Panc1 (cell line): ENCODE measurements at regions not wholly inside any gene's neighbourhood (a gene's known extent, or its start where the extent isn't known, plus 50 kb on each side); places are given as distances from the start of the nearest gene placed in this dataset.

Source experiments
- ATAC-seq: fragments of 200-7000 bp; cut with Tn5 transposase; 2 replicates; pipeline ENCODE4 v1.9.1; 2020; ENCODE audit warnings: mild to moderate bottlenecking, moderate library complexity
- BruUV-seq: library from RNA; stranded (reverse); fragments of 400-500 nt; replicated peaks from 2 replicates; lab custom pipeline; 2021; lab: Mats Ljungman, UMichigan
- CTCF ChIA-PET: fragments of 300-600 bp; sonication (Branson Sonifier 250); formaldehyde crosslinking; loops from one replicate; lab custom pipeline; 2022; ENCODE audit warnings: antibody characterized with exemption; lab: Charles Lee
- POLR2A ChIA-PET: fragments of 300-600 bp; sonication (Branson Sonifier 250); formaldehyde crosslinking; loops from one replicate; lab custom pipeline; 2022; ENCODE audit warnings: antibody characterized with exemption; lab: Charles Lee
- DNase-seq: peaks from one replicate; pipeline ENCODE4 v3.0.0-alpha.2; 2010; ENCODE audit warnings: low read depth, low spot score
- H3K27ac ChIP-seq: 2 replicates; pipeline ENCODE4 v1.5.1; 2011; ENCODE audit warnings: mild to moderate bottlenecking, low read length, inconsistent platforms
- H3K27me3 ChIP-seq: fragments of 200-500 bp; sonication (Bioruptor generic); 2 replicates; pipeline ENCODE4 v1.6.0; 2014; ENCODE audit warnings: low read length, inconsistent platforms; ENCODE audit not compliant: control insufficient read depth, insufficient read depth
- H3K36me3 ChIP-seq: fragments of 200-500 bp; sonication (Bioruptor generic); 2 replicates; pipeline ENCODE4 v1.5.1; 2014; ENCODE audit warnings: inconsistent platforms, mild to moderate bottlenecking, low read length, moderate library complexity; ENCODE audit not compliant: control insufficient read depth, insufficient read depth
- H3K4me1 ChIP-seq: 2 replicates; pipeline ENCODE4 v1.5.1; 2011; ENCODE audit warnings: inconsistent platforms, mild to moderate bottlenecking, low read length, moderate library complexity; ENCODE audit not compliant: control insufficient read depth, insufficient read depth
- H3K4me3 ChIP-seq, 2 experiments: 2 replicates each; pipeline ENCODE4 v1.5.1; 2011 to 2012; ENCODE audit warnings: low read depth in 2 of 2, low read length in 2 of 2, mild to moderate bottlenecking in 2 of 2, inconsistent platforms in 1 of 2, moderate library complexity in 1 of 2
- H3K9me3 ChIP-seq: fragments of 200-500 bp; sonication (Bioruptor generic); 2 replicates; pipeline ENCODE4 v1.5.1; 2014; ENCODE audit warnings: low read depth, mild to moderate bottlenecking, inconsistent platforms, low read length, moderate library complexity; ENCODE audit not compliant: control insufficient read depth, insufficient read depth
- POLR2AphosphoS5 ChIP-seq: IDR thresholded peaks from 2 replicates; pipeline ENCODE4 v1.6.1; 2012; ENCODE audit warnings: mild to moderate bottlenecking, low read depth, low read length, moderate library complexity
- SIN3A ChIP-seq: IDR thresholded peaks from 2 replicates; pipeline ENCODE4 v1.6.1; 2012; ENCODE audit warnings: low read depth, mild to moderate bottlenecking, low read length, moderate library complexity, borderline replicate concordance; ENCODE audit not compliant: insufficient read depth
- TCF7L2 ChIP-seq: IDR thresholded peaks from 2 replicates; pipeline ENCODE4 v1.6.1; 2011; ENCODE audit warnings: mild to moderate bottlenecking, low read depth, low read length, inconsistent platforms
- in situ Hi-C: cut with HindIII; loops from 2 replicates; pipeline ENCODE4 v1.10.0; 2016; ENCODE audit warnings: low sequenced_read_pairs, low pct_unique_long_range_greater_than_20kb
- intact Hi-C: fragments of 100-400 bp; cut with micrococcal nuclease; formaldehyde crosslinking; loops from one replicate; pipeline ENCODE4 v1.10.0; 2022; ENCODE audit not compliant: unreplicated experiment
- TF ChIP-seq, protein P1 (sequence below): fragments of 450-650 bp; IDR thresholded peaks from 2 replicates; pipeline ENCODE4 v1.5.1; 2017; ENCODE audit warnings: mild to moderate bottlenecking
- TF ChIP-seq, protein P2 (sequence below), 2 experiments: IDR thresholded peaks; 2 replicates each; pipeline ENCODE4 v1.6.1; 2011 to 2012; ENCODE audit warnings: low read depth in 2 of 2, control low read depth in 1 of 2, low read length in 1 of 2, mild to moderate bottlenecking in 1 of 2, moderate library complexity in 1 of 2; ENCODE audit not compliant: insufficient read depth in 1 of 2

DNA sequence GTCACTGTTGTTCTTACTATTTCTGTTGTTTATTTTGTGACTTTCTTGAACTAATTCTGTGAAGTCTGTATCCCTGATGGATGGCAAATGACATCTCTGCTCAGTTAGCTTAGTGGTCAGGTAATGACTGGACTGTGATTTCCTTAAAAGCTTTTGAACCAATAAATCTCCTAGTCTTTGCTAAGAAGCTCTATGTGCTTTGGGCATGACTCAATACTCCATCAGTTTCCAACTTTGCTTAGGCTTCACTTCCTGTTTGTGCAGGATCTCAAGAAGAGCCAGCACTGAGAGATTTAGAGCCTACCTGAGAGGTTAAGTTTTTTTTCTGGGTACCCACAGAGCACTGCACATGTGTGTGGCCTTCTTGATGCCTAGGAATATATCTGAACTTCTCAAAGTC, 329.7 kb upstream of the HTR2A start:
- POLR2A ChIA-PET, result no interaction called here
- CTCF ChIA-PET, result no interaction called here
- TF ChIP-seq, protein P1, sequence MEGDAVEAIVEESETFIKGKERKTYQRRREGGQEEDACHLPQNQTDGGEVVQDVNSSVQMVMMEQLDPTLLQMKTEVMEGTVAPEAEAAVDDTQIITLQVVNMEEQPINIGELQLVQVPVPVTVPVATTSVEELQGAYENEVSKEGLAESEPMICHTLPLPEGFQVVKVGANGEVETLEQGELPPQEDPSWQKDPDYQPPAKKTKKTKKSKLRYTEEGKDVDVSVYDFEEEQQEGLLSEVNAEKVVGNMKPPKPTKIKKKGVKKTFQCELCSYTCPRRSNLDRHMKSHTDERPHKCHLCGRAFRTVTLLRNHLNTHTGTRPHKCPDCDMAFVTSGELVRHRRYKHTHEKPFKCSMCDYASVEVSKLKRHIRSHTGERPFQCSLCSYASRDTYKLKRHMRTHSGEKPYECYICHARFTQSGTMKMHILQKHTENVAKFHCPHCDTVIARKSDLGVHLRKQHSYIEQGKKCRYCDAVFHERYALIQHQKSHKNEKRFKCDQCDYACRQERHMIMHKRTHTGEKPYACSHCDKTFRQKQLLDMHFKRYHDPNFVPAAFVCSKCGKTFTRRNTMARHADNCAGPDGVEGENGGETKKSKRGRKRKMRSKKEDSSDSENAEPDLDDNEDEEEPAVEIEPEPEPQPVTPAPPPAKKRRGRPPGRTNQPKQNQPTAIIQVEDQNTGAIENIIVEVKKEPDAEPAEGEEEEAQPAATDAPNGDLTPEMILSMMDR, result no peak
- TF ChIP-seq SIN3A, result no peak
- no peak for TF ChIP-seq POLR2AphosphoS5
- TF ChIP-seq, protein P2, sequence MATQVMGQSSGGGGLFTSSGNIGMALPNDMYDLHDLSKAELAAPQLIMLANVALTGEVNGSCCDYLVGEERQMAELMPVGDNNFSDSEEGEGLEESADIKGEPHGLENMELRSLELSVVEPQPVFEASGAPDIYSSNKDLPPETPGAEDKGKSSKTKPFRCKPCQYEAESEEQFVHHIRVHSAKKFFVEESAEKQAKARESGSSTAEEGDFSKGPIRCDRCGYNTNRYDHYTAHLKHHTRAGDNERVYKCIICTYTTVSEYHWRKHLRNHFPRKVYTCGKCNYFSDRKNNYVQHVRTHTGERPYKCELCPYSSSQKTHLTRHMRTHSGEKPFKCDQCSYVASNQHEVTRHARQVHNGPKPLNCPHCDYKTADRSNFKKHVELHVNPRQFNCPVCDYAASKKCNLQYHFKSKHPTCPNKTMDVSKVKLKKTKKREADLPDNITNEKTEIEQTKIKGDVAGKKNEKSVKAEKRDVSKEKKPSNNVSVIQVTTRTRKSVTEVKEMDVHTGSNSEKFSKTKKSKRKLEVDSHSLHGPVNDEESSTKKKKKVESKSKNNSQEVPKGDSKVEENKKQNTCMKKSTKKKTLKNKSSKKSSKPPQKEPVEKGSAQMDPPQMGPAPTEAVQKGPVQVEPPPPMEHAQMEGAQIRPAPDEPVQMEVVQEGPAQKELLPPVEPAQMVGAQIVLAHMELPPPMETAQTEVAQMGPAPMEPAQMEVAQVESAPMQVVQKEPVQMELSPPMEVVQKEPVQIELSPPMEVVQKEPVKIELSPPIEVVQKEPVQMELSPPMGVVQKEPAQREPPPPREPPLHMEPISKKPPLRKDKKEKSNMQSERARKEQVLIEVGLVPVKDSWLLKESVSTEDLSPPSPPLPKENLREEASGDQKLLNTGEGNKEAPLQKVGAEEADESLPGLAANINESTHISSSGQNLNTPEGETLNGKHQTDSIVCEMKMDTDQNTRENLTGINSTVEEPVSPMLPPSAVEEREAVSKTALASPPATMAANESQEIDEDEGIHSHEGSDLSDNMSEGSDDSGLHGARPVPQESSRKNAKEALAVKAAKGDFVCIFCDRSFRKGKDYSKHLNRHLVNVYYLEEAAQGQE (IDR thresholded peaks at IDR 0.05; ENCODE audit: insufficient read depth in 1 of 2, low read depth in 2 of 2, low read length in 1 of 2), result no peak
- TF ChIP-seq TCF7L2, result no peak
- ATAC-seq (no peak), DNase-seq (no peak)
- peaks cover 3% of the 10 kb centered on the region; the same call in 1 of the 2 replicates for H3K9me3 ChIP-seq
- intact Hi-C loops, result no loop called here
- in situ Hi-C loops, result no loop called here
- no peaks in the 10 kb centered on the region for H3K27me3 ChIP-seq
- H3K4me3 ChIP-seq, result no peak overlapping the region
- BruUV-seq, result no TSS peak
- no peak overlapping the region for H3K27ac ChIP-seq
- H3K36me3 ChIP-seq, result no peaks in the 10 kb centered on the region
- H3K4me1 ChIP-seq, result no peaks in the 10 kb centered on the region

DNA sequence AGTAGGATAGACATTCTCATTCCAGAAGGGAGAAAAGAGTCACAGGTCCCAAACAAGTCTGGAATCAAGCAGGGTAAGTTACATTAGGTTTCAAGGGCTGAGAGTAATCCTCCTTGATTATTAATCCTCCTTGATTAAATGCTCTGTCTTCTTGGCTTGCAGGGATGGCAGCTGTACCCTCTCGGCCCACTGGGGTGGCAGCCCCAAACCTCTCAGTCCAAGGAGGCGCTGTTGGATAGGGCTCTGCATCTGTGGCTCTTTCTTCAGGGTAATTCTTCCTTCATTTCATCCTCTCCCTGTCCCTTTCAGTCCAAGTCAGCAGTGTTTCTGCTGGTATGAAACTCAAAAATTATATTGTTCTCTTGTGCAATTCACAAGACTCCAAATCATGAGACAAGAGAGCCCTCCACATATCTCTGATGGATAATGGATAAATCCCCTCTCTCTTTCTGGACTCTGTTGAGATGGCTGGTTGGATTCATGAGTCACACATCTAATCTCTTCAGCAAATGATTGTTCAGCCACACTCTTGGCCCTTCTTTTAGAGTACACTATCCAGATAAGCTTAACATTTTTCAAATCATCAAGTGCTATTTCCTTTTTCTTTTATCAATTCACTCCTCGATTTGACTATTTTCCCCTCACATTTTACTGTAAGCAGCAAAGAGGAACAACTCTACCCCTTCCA, 323.7 kb upstream of the HTR2A start:
- H3K27ac ChIP-seq, result no peak overlapping the region
- ChIA-PET POLR2A (no interaction called here), CTCF (no interaction called here)
- BruUV-seq, result no TSS peak
- H3K4me3 ChIP-seq, result no peak overlapping the region
- H3K9me3 ChIP-seq, result no peaks in the 10 kb centered on the region
- no peak for ATAC-seq
- no peaks in the 10 kb centered on the region for H3K4me1 ChIP-seq
- in situ Hi-C loops (no loop called here), intact Hi-C loops (no loop called here)
- TF ChIP-seq, protein P2 (IDR thresholded peaks at IDR 0.05; ENCODE audit: insufficient read depth in 1 of 2, low read depth in 2 of 2, low read length in 1 of 2), result no peak
- no peak for TF ChIP-seq TCF7L2
- TF ChIP-seq, protein P1, result no peak
- TF ChIP-seq SIN3A, result no peak
- TF ChIP-seq POLR2AphosphoS5, result no peak
- no peak for DNase-seq
- no peaks in the 10 kb centered on the region for H3K36me3 ChIP-seq
- H3K27me3 ChIP-seq, result no peaks in the 10 kb centered on the region
